HG03095 (cell line): ENCODE measurements at regions not wholly inside any gene's neighbourhood (a gene's known extent, or its start where the extent isn't known, plus 50 kb on each side); places are given as distances from the start of the nearest gene placed in this dataset.

Experiments used
- ATAC-seq: cut with Tn5 transposase; IDR thresholded peaks from one replicate; pipeline ENCODE4 v1.9.1; 2021; ENCODE audit warnings: moderate library complexity; ENCODE audit not compliant: unreplicated experiment

- ATAC-seq: no peak
Observed at GRCh38 chr5:42337143-42337542, 86.1 kb upstream of the GHR start.

GRCh38 chr5:42337607-42338006 is 85.6 kb upstream of the GHR start:
- no peak for ATAC-seq

- ATAC-seq: no peak
Observed at GRCh38 chr5:42338136-42338535, 85.1 kb upstream of the GHR start.

GRCh38 chr5:42349163-42349562 is 74.1 kb upstream of the GHR start:
- ATAC-seq: no peak

GRCh38 chr5:42351956-42352355 is 71.3 kb upstream of the GHR start:
- ATAC-seq: no peak

- no peak for ATAC-seq
Observed at GRCh38 chr5:42360056-42360455, 63.2 kb upstream of the GHR start.

GRCh38 chr5:42360616-42361314 is 62.5 kb upstream of the GHR start:
- no peak for ATAC-seq

GRCh38 chr5:42361315-42361688 is 61.9 kb upstream of the GHR start:
- ATAC-seq: no peak

GRCh38 chr5:42366051-42366450 is 57.2 kb upstream of the GHR start:
- ATAC-seq: peak; percentile 67
